Skeletal muscle satellite cell (primary cell): ENCODE measurements at regions not wholly inside any gene's neighbourhood (a gene's known extent, or its start where the extent isn't known, plus 50 kb on each side); places are given as distances from the start of the nearest gene placed in this dataset.
"Not testable (repeated sequence)": the region's sequence is repeated elsewhere in the genome, so short reads cannot be mapped to it uniquely, and the experiment has no call there.

Source experiments
- H3K27me3 ChIP-seq: 2 replicates; pipeline ENCODE4 v1.7.0; 2013; ENCODE audit warnings: low read length; ENCODE audit not compliant: control insufficient read depth, insufficient read depth
- H3K36me3 ChIP-seq: 2 replicates; pipeline ENCODE4 v1.7.0; 2013; ENCODE audit warnings: mild to moderate bottlenecking, control low read depth, low read length; ENCODE audit not compliant: insufficient read depth
- H3K4me1 ChIP-seq: 2 replicates; pipeline ENCODE4 v1.7.0; 2013; ENCODE audit warnings: low read length; ENCODE audit not compliant: control insufficient read depth, insufficient read depth
- H3K4me2 ChIP-seq: 2 replicates; pipeline ENCODE4 v1.7.0; 2013; ENCODE audit warnings: mild to moderate bottlenecking, low read length
- H3K4me3 ChIP-seq: 2 replicates; pipeline ENCODE4 v1.7.0; 2013; ENCODE audit warnings: low read length
- H3K9ac ChIP-seq: 2 replicates; pipeline ENCODE4 v1.7.0; 2013; ENCODE audit warnings: mild to moderate bottlenecking, low read depth, low read length, moderate library complexity
- H3K9me3 ChIP-seq: replicated peaks from 2 replicates; pipeline ENCODE4 v1.7.0; 2013; ENCODE audit warnings: mild to moderate bottlenecking, control low read depth, low read length

GRCh38 chr1:119254067-119254720 is 113.7 kb upstream of the WARS2 start:
- Histone ChIP-seq H3K4me2 (no peak overlapping the region), H3K4me1 (peaks cover 7% of the 10 kb centered on the region), H3K36me3 (no peaks in the 10 kb centered on the region), H3K27me3 (no peaks in the 10 kb centered on the region), H3K9me3 (no peaks in the 10 kb centered on the region), H3K4me3 (no peak overlapping the region), H3K9ac (no peak overlapping the region)

GRCh38 chr1:119256089-119256488 is 112.5 kb upstream of the HAO2 start:
- not testable (repeated sequence) for H3K4me2 ChIP-seq, H3K4me1 ChIP-seq, H3K9ac ChIP-seq, H3K4me3 ChIP-seq, H3K36me3 ChIP-seq, H3K9me3 ChIP-seq, H3K27me3 ChIP-seq

GRCh38 chr1:119260506-119260905 is 108.1 kb upstream of the HAO2 start:
- no peak overlapping the region for H3K4me3 ChIP-seq
- no peaks in the 10 kb centered on the region for H3K36me3 ChIP-seq
- H3K27me3 ChIP-seq: no peaks in the 10 kb centered on the region
- no peak overlapping the region for H3K4me2 ChIP-seq
- H3K9ac ChIP-seq: no peak overlapping the region
- no peaks in the 10 kb centered on the region for H3K4me1 ChIP-seq
- H3K9me3 ChIP-seq: no peaks in the 10 kb centered on the region

- H3K36me3 ChIP-seq: no peaks in the 10 kb centered on the region
- no peaks in the 10 kb centered on the region for H3K4me1 ChIP-seq
- no peaks in the 10 kb centered on the region for H3K9me3 ChIP-seq
- no peak overlapping the region for H3K4me2 ChIP-seq
- no peak overlapping the region for H3K4me3 ChIP-seq
- H3K9ac ChIP-seq: no peak overlapping the region
- no peaks in the 10 kb centered on the region for H3K27me3 ChIP-seq
Observed at GRCh38 chr1:119266386-119266785, 102.2 kb upstream of the HAO2 start.

GRCh38 chr1:119266858-119267257 is 101.7 kb upstream of the HAO2 start:
- H3K4me2 ChIP-seq: no peak overlapping the region
- H3K36me3 ChIP-seq: no peaks in the 10 kb centered on the region
- no peak overlapping the region for H3K4me3 ChIP-seq
- H3K9me3 ChIP-seq: no peaks in the 10 kb centered on the region
- H3K4me1 ChIP-seq: no peaks in the 10 kb centered on the region
- no peak overlapping the region for H3K9ac ChIP-seq
- H3K27me3 ChIP-seq: no peaks in the 10 kb centered on the region

- not testable (repeated sequence) for H3K4me2 ChIP-seq, H3K4me1 ChIP-seq, H3K9me3 ChIP-seq, H3K4me3 ChIP-seq, H3K36me3 ChIP-seq, H3K9ac ChIP-seq, H3K27me3 ChIP-seq
Observed at GRCh38 chr1:119267288-119267687, 101.3 kb upstream of the HAO2 start.

GRCh38 chr1:119268879-119269278 is 99.7 kb upstream of the HAO2 start:
- no peaks in the 10 kb centered on the region for H3K36me3 ChIP-seq
- H3K4me3 ChIP-seq: no peak overlapping the region
- H3K9ac ChIP-seq: no peak overlapping the region
- no peak overlapping the region for H3K4me2 ChIP-seq
- peaks cover 8% of the 10 kb centered on the region for H3K27me3 ChIP-seq
- H3K9me3 ChIP-seq: no peaks in the 10 kb centered on the region
- no peaks in the 10 kb centered on the region for H3K4me1 ChIP-seq

- H3K36me3 ChIP-seq: no peaks in the 10 kb centered on the region
Observed at GRCh38 chr1:119275145-119276134, 93.1 kb upstream of the HAO2 start.

GRCh38 chr1:119276558-119276957 is 92.0 kb upstream of the HAO2 start:
- H3K27me3 ChIP-seq: peaks cover 13% of the 10 kb centered on the region
- H3K4me2 ChIP-seq: no peak overlapping the region
- H3K36me3 ChIP-seq: no peaks in the 10 kb centered on the region
- H3K9ac ChIP-seq: no peak overlapping the region
- H3K4me1 ChIP-seq: peaks cover 17% of the 10 kb centered on the region
- H3K4me3 ChIP-seq: no peak overlapping the region
- no peaks in the 10 kb centered on the region for H3K9me3 ChIP-seq

More at GRCh38 chr1:119275145-119276134, 93.1 kb upstream of the HAO2 start:
- Histone ChIP-seq H3K9ac (no peak overlapping the region), H3K27me3 (peaks cover 13% of the 10 kb centered on the region), H3K4me2 (no peak overlapping the region), H3K4me1 (peaks cover 16% of the 10 kb centered on the region), H3K9me3 (no peaks in the 10 kb centered on the region), H3K4me3 (no peak overlapping the region)

GRCh38 chr1:119279456-119280381 is 88.9 kb upstream of the HAO2 start:
- Histone ChIP-seq H3K9ac (no peak overlapping the region), H3K27me3 (peaks cover 5% of the 10 kb centered on the region), H3K36me3 (no peaks in the 10 kb centered on the region), H3K4me2 (peak overlapping the region; percentile 53), H3K9me3 (no peaks in the 10 kb centered on the region), H3K4me3 (no peak overlapping the region), H3K4me1 (peaks cover 17% of the 10 kb centered on the region)

- H3K9ac ChIP-seq: no peak overlapping the region
- H3K4me2 ChIP-seq: peak overlapping the region; percentile 26
- H3K9me3 ChIP-seq: no peaks in the 10 kb centered on the region
- H3K4me3 ChIP-seq: no peak overlapping the region
- peaks cover 10% of the 10 kb centered on the region for H3K4me1 ChIP-seq
- no peaks in the 10 kb centered on the region for H3K27me3 ChIP-seq
- no peaks in the 10 kb centered on the region for H3K36me3 ChIP-seq
Observed at GRCh38 chr1:119285482-119285881, 83.1 kb upstream of the HAO2 start.
